HG02678 (cell line): ENCODE measurements at regions not wholly inside any gene's neighbourhood (a gene's known extent, or its start where the extent isn't known, plus 50 kb on each side); places are given as distances from the start of the nearest gene placed in this dataset.
"Not testable (repeated sequence)": the region's sequence is repeated elsewhere in the genome, so short reads cannot be mapped to it uniquely, and the experiment has no call there.

Source experiments
- ATAC-seq: cut with Tn5 transposase; IDR thresholded peaks from one replicate; pipeline ENCODE4 v1.9.1; 2021; ENCODE audit warnings: mild to moderate bottlenecking, moderate library complexity; ENCODE audit not compliant: unreplicated experiment

GRCh38 chr4:105022811-105023667, 123.6 kb upstream of the TET2 start:
- no peak for ATAC-seq

GRCh38 chr4:105023668-105024055, 123.0 kb upstream of the TET2 start:
- ATAC-seq, result no peak

- ATAC-seq, result no peak
These were observed 121.2 kb upstream of the TET2 start for GRCh38 chr4:105025263-105026017.

- ATAC-seq, result no peak
These were observed 109.7 kb upstream of the TET2 start for GRCh38 chr4:105036991-105037390.

- no peak for ATAC-seq
These were observed 104.2 kb upstream of the TET2 start for GRCh38 chr4:105042451-105042850.

GRCh38 chr4:105050896-105051295, 95.8 kb upstream of the TET2 start:
- ATAC-seq, result no peak

- ATAC-seq, result no peak
These were observed 89.1 kb upstream of the TET2 start for GRCh38 chr4:105057370-105058105.

- no peak for ATAC-seq
These were observed 88.4 kb upstream of the TET2 start for GRCh38 chr4:105058177-105058812.

GRCh38 chr4:105059337-105059736, 87.3 kb upstream of the TET2 start:
- ATAC-seq, result peak; percentile 23

GRCh38 chr4:105060628-105061027, 86.0 kb upstream of the TET2 start:
- peak; percentile 89 for ATAC-seq

GRCh38 chr4:105061136-105061696, 85.5 kb upstream of the TET2 start:
- peak; percentile 37 for ATAC-seq

GRCh38 chr4:105061731-105062130, 84.9 kb upstream of the TET2 start:
- ATAC-seq, result no peak

- no peak for ATAC-seq
These were observed 80.3 kb upstream of the TET2 start for GRCh38 chr4:105066401-105066800.

- ATAC-seq, result no peak
These were observed 79.2 kb upstream of the TET2 start for GRCh38 chr4:105067431-105067830.

- ATAC-seq, result no peak
These were observed 78.7 kb upstream of the TET2 start for GRCh38 chr4:105067946-105068345.

GRCh38 chr4:105068516-105068915, 78.2 kb upstream of the TET2 start:
- no peak for ATAC-seq

- ATAC-seq, result not testable (repeated sequence)
These were observed 74.6 kb upstream of the TET2 start for GRCh38 chr4:105072095-105072494.

- ATAC-seq, result no peak
These were observed 72.6 kb upstream of the TET2 start for GRCh38 chr4:105074097-105074496.

GRCh38 chr4:105075045-105075444, 71.6 kb upstream of the TET2 start:
- ATAC-seq, result no peak

- ATAC-seq, result no peak
These were observed 58.4 kb upstream of the TET2 start for GRCh38 chr4:105088110-105088879.
